IMR-90 (cell line): ENCODE measurements at regions not wholly inside any gene's neighbourhood (a gene's known extent, or its start where the extent isn't known, plus 50 kb on each side); places are given as distances from the start of the nearest gene placed in this dataset.

ENCODE experiments used
- ATAC-seq: fragments of 200-7000 bp; cut with Tn5 transposase; 2 replicates; pipeline ENCODE4 v1.9.1; 2020; ENCODE audit warnings: low read depth, mild to moderate bottlenecking, moderate library complexity
- BruUV-seq: library from RNA; stranded (reverse); fragments of 400-500 nt; replicated peaks from 2 replicates; lab custom pipeline; 2021; lab: Mats Ljungman, UMichigan
- CTCF ChIA-PET: fragments of 300-600 bp; formaldehyde crosslinking; extraction: SDS; loops from one replicate; lab custom pipeline; 2021; ENCODE audit warnings: antibody characterized with exemption; lab: Yijun Ruan, JAX
- POLR2A ChIA-PET: fragments of 300-600 bp; sonication (Branson Sonifier 250); formaldehyde crosslinking; loops from one replicate; lab custom pipeline; 2022; ENCODE audit warnings: antibody characterized with exemption; ENCODE audit not compliant: unreplicated experiment; lab: Charles Lee
- DNase-seq: peaks from one replicate; pipeline ENCODE4 v3.0.0; 2013
- H2AFZ ChIP-seq: replicated peaks from 2 replicates; pipeline ENCODE3; 2013; ENCODE audit warnings: low read length, mild to moderate bottlenecking; ENCODE audit not compliant: poor library complexity
- H2AK5ac ChIP-seq: 2 replicates; pipeline ENCODE4 v1.6.1; 2013; ENCODE audit warnings: low read depth, low read length, inconsistent platforms
- H2AK9ac ChIP-seq: replicated peaks from 2 replicates; pipeline ENCODE3; 2013; ENCODE audit warnings: mild to moderate bottlenecking, low read depth, low read length, moderate library complexity; ENCODE audit not compliant: poor library complexity
- H2BK120ac ChIP-seq: 2 replicates; pipeline ENCODE4 v1.6.1; 2013; ENCODE audit warnings: low read depth, low read length, inconsistent platforms
- H2BK15ac ChIP-seq: 3 replicates; pipeline ENCODE4 v1.6.1; 2013; ENCODE audit warnings: low read depth, low read length, inconsistent platforms
- H2BK20ac ChIP-seq: 2 replicates; pipeline ENCODE4 v1.6.1; 2013; ENCODE audit warnings: low read depth, mild to moderate bottlenecking, inconsistent platforms, low read length, moderate library complexity
- H2BK5ac ChIP-seq: 2 replicates; pipeline ENCODE4 v1.6.1; 2013; ENCODE audit warnings: mild to moderate bottlenecking, low read depth, low read length, inconsistent platforms; ENCODE audit not compliant: poor library complexity, severe bottlenecking
- H3K14ac ChIP-seq: replicated peaks from 2 replicates; pipeline ENCODE4 v1.6.1; 2013; ENCODE audit warnings: low read depth, low read length, inconsistent platforms
- H3K18ac ChIP-seq: 2 replicates; pipeline ENCODE4 v1.6.1; 2013; ENCODE audit warnings: low read depth, low read length, control low read depth
- H3K23ac ChIP-seq: 2 replicates; pipeline ENCODE4 v1.6.1; 2013; ENCODE audit warnings: low read depth, low read length, inconsistent platforms
- H3K27ac ChIP-seq: 2 replicates; pipeline ENCODE4 v1.5.1; 2013; ENCODE audit warnings: mild to moderate bottlenecking, control low read depth, low read length; ENCODE audit not compliant: insufficient read depth
- H3K27me3 ChIP-seq: 2 replicates; pipeline ENCODE4 v1.6.1; 2013; ENCODE audit warnings: low read length; ENCODE audit not compliant: control insufficient read depth, insufficient read depth
- H3K36me3 ChIP-seq: 2 replicates; pipeline ENCODE4 v1.6.1; 2013; ENCODE audit warnings: low read length, mixed read lengths; ENCODE audit not compliant: control insufficient read depth, insufficient read depth
- H3K4ac ChIP-seq: 2 replicates; pipeline ENCODE4 v1.6.1; 2013; ENCODE audit warnings: low read depth, low read length, inconsistent platforms
- H3K4me1 ChIP-seq: 2 replicates; pipeline ENCODE4 v1.6.1; 2013; ENCODE audit warnings: low read length, mixed read lengths; ENCODE audit not compliant: control insufficient read depth, insufficient read depth
- H3K4me2 ChIP-seq: 2 replicates; pipeline ENCODE4 v1.6.1; 2013; ENCODE audit warnings: low read depth, mild to moderate bottlenecking, control low read depth, low read length, moderate library complexity
- H3K4me3 ChIP-seq: 2 replicates; pipeline ENCODE4 v1.5.1; 2013; ENCODE audit warnings: low read depth, mild to moderate bottlenecking, control low read depth, low read length, moderate library complexity; ENCODE audit not compliant: insufficient read depth
- H3K56ac ChIP-seq: 2 replicates; pipeline ENCODE4 v1.6.1; 2013; ENCODE audit warnings: low read length, inconsistent platforms; ENCODE audit not compliant: insufficient read depth; ENCODE audit errors: extremely low read depth
- H3K79me1 ChIP-seq, 2 experiments: 2 replicates each; pipeline ENCODE4 v1.6.1; 2013; ENCODE audit warnings: low read length in 2 of 2, inconsistent platforms in 1 of 2, low read depth in 1 of 2
- H3K9ac ChIP-seq: 2 replicates; pipeline ENCODE4 v1.6.1; 2013; ENCODE audit warnings: low read depth, low read length, control low read depth
- H3K9me1 ChIP-seq: 2 replicates; pipeline ENCODE4 v1.6.1; 2013; ENCODE audit warnings: low read length, inconsistent platforms; ENCODE audit not compliant: insufficient read depth
- H3K9me3 ChIP-seq: 2 replicates; pipeline ENCODE4 v1.6.1; 2013; ENCODE audit warnings: low read length; ENCODE audit not compliant: control insufficient read depth, insufficient read depth
- H4K20me1 ChIP-seq: 2 replicates; pipeline ENCODE4 v1.6.1; 2013; ENCODE audit warnings: low read length, inconsistent platforms; ENCODE audit not compliant: insufficient read depth
- H4K5ac ChIP-seq: 2 replicates; pipeline ENCODE4 v1.6.1; 2013; ENCODE audit warnings: mild to moderate bottlenecking, low read depth, low read length, control low read depth
- H4K8ac ChIP-seq, 2 experiments: 2 replicates each; pipeline ENCODE4 v1.6.1; 2013; ENCODE audit warnings: low read depth in 2 of 2, low read length in 2 of 2, control low read depth in 1 of 2, inconsistent platforms in 1 of 2
- H4K91ac ChIP-seq: 2 replicates; pipeline ENCODE4 v1.6.1; 2013; ENCODE audit warnings: low read depth, low read length, inconsistent platforms; ENCODE audit not compliant: insufficient read depth
- CEBPB ChIP-seq: IDR thresholded peaks from 2 replicates; pipeline ENCODE4 v1.6.1; 2012; ENCODE audit warnings: low read depth, low read length, improper control_type of control experiment
- CHD1 ChIP-seq: IDR thresholded peaks from 2 replicates; pipeline ENCODE4 v1.6.1; 2012; ENCODE audit warnings: low read depth, low read length, improper control_type of control experiment
- MAZ ChIP-seq: IDR thresholded peaks from 2 replicates; pipeline ENCODE4 v1.6.1; 2012; ENCODE audit warnings: low read depth, mild to moderate bottlenecking, low read length, improper control_type of control experiment, moderate library complexity, borderline replicate concordance
- MXI1 ChIP-seq: IDR thresholded peaks from 2 replicates; pipeline ENCODE4 v1.6.1; 2012; ENCODE audit warnings: low read depth, mild to moderate bottlenecking, low read length, moderate library complexity, borderline replicate concordance
- RAD21 ChIP-seq: IDR thresholded peaks from 2 replicates; pipeline ENCODE4 v1.6.1; 2012; ENCODE audit warnings: low read length, improper control_type of control experiment
- RCOR1 ChIP-seq: IDR thresholded peaks from 2 replicates; pipeline ENCODE4 v1.6.1; 2012; ENCODE audit warnings: mild to moderate bottlenecking, low read length, improper control_type of control experiment; ENCODE audit not compliant: insufficient replicate concordance
- RFX5 ChIP-seq: IDR thresholded peaks from 2 replicates; pipeline ENCODE4 v1.8.0; 2012; ENCODE audit warnings: low read depth, mild to moderate bottlenecking, low read length, moderate library complexity
- SMC3 ChIP-seq: fragments of 150-350 bp; IDR thresholded peaks from 2 replicates; pipeline ENCODE4 v1.6.1; 2016; ENCODE audit warnings: low read depth, mild to moderate bottlenecking, antibody characterized with exemption, low read length, moderate library complexity
- USF2 ChIP-seq: fragments of 150-350 bp; IDR thresholded peaks from 2 replicates; pipeline ENCODE4 v1.6.1; 2017; ENCODE audit warnings: mild to moderate bottlenecking, antibody characterized with exemption, low read length, low read depth
- WGBS, 2 experiments: methylation state at CpG; one replicate each; pipeline versions ENCODE4 v1.1.5 to v1.1.7; 2013; ENCODE audit warnings: missing lambda C conversion rate in 2 of 2; ENCODE audit not compliant: insufficient read length in 1 of 2; ENCODE audit errors: extremely low coverage in 2 of 2; 5-methylcytosine and 5-hydroxymethylcytosine counted together
- dilution Hi-C: fragments of 300-500 bp; cut with HindIII; formaldehyde crosslinking; loops from one replicate; pipeline ENCODE4 v1.14.3; 2018; ENCODE audit warnings: low sequenced_read_pairs; ENCODE audit not compliant: unreplicated experiment
- in situ Hi-C: fragments of 300-500 bp; cut with MboI; formaldehyde crosslinking; loops from 3 replicates; pipeline ENCODE4 v1.14.3; 2019; ENCODE audit warnings: low sequenced_read_pairs, inconsistent platforms, mixed read lengths
- intact Hi-C: fragments of 100-400 bp; cut with micrococcal nuclease; formaldehyde crosslinking; loops from 2 replicates; pipeline ENCODE4 v1.10.0; 2022
- TF ChIP-seq, protein P1 (sequence below): conservative IDR thresholded peaks from 2 replicates; pipeline ENCODE4 v1.5.1; 2012; ENCODE audit warnings: mild to moderate bottlenecking, low read depth, low read length, improper control_type of control experiment

DNA sequence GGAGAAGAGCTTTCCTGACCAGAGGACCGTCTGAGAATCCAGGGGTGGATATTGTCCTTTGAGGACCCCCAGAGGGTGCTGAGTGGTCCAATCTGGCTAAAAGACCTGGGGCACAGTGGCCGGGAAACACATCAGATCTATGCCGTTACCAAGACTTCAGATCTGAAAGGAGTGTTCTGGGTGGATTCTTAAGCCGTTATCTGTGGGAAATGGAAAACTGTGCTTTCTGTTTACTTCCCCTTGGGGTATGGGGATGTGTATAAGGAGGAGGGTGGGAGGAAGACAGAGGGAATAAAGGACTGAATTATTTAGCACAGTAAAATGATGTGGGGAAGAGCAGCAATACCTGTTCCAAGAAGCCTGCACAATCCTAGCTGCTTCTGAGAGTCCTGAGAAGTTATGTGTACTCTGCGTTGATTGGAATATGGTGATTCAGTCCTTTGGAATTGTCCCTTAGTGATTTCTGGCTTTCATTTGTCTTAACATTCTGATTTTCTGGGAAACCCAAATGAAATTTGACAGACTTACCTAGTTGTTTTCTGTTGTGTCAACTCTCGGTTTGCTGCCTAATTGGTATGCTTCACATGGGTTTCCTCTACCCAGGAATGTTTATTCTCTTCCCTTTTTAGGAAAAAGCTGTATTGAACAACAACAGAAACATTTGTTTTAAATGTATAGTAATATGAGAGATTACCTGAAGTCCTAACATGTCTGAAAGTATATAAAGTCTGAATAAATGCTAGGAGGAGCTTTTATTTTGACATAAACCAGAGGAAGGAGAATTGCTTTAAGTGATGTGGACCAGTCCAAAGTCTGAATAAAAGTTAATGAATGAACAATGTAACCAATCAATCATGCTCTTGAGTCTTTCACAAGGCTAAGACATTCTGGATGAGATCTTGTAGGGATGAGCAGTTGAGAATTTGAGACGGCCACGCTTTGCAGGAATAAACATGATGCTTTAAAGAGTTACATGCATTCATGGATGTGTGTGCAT, 427.1 kb upstream of the C2CD4B start (continued):
- TF ChIP-seq, protein P1, sequence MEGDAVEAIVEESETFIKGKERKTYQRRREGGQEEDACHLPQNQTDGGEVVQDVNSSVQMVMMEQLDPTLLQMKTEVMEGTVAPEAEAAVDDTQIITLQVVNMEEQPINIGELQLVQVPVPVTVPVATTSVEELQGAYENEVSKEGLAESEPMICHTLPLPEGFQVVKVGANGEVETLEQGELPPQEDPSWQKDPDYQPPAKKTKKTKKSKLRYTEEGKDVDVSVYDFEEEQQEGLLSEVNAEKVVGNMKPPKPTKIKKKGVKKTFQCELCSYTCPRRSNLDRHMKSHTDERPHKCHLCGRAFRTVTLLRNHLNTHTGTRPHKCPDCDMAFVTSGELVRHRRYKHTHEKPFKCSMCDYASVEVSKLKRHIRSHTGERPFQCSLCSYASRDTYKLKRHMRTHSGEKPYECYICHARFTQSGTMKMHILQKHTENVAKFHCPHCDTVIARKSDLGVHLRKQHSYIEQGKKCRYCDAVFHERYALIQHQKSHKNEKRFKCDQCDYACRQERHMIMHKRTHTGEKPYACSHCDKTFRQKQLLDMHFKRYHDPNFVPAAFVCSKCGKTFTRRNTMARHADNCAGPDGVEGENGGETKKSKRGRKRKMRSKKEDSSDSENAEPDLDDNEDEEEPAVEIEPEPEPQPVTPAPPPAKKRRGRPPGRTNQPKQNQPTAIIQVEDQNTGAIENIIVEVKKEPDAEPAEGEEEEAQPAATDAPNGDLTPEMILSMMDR = no peak

DNA sequence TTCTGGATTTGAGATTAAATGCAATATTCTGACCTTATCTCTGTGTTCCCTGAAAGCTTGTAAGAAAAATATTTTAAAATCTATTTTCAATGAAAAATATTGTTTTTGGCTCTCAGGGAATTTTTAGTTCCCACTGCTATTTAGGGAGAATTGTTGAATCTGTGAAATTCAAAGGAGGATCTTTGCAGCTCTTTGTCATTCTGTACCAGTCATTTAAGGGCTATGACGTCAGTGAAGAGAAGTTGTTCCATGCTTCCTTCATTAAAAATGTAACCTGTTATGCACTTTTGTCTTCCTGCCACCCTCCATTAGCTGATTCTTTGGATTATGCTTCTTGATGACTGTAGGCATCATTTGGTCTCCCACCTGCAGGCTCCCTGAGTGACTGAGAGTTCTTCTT, 427.8 kb upstream of the C2CD4B start:
- no peak overlapping the region for H3K4me3 ChIP-seq
- H3K27me3 ChIP-seq = no peaks in the 10 kb centered on the region; the same call in 1 of the 2 replicates
- H3K9me3 ChIP-seq = no peaks in the 10 kb centered on the region
- ChIA-PET CTCF (interaction anchor here (0.5 kb wide), 1 partner anchor 150 kb away, joined by 4 read pairs; no protein-coding TSS in a partner anchor), POLR2A (interaction anchor here (0.6 kb wide), 1 partner anchor 736 kb away, joined by 6 read pairs; no protein-coding TSS in a partner anchor)
- no peak overlapping the region for H2BK120ac ChIP-seq
- H3K4ac ChIP-seq = peak overlapping the region; percentile 22; the same call in 1 of the 2 replicates
- H3K27ac ChIP-seq = no peak overlapping the region
- H3K14ac ChIP-seq = no peak overlapping the region
- H3K36me3 ChIP-seq = no peaks in the 10 kb centered on the region
- no peak overlapping the region for H2BK15ac ChIP-seq
- H2BK20ac ChIP-seq = no peak overlapping the region
- no peak overlapping the region for H3K23ac ChIP-seq
- no peak overlapping the region for H3K9ac ChIP-seq
- in situ Hi-C loops (no loop called here), intact Hi-C loops (no loop called here), dilution Hi-C loops (no loop called here)
- TF ChIP-seq USF2 (no peak), RCOR1 (no peak), RFX5 (no peak), MAZ (no peak), RAD21 (no peak), CEBPB (no peak), MXI1 (no peak), SMC3 (no peak), CHD1 (no peak)
- H3K4me2 ChIP-seq = no peak overlapping the region
- BruUV-seq = no TSS peak
- H3K4me1 ChIP-seq = peaks cover 9% of the 10 kb centered on the region
- no peak for DNase-seq
- no peak overlapping the region for H2AFZ ChIP-seq
- no peak overlapping the region; the same call in 1 of the 2 replicates for H2AK5ac ChIP-seq
- H3K9me1 ChIP-seq = peaks cover 8% of the 10 kb centered on the region; the same call in 1 of the 2 replicates
- no peak for ATAC-seq
- H2BK5ac ChIP-seq = no peak overlapping the region
- H2AK9ac ChIP-seq = no peak overlapping the region
- H4K91ac ChIP-seq = no peak overlapping the region
- no peak overlapping the region for H3K56ac ChIP-seq
- H3K79me1 ChIP-seq = peaks cover 0 to 8% of the 10 kb centered on the region in 2 experiments; a peak in 1 of 4 replicates
- H3K18ac ChIP-seq = no peak overlapping the region; the same call in 1 of the 2 replicates
- no peak overlapping the region for H4K5ac ChIP-seq
- WGBS, 2 experiments = no CpG with 5 or more reads among the region's 1 CpG
- no peak overlapping the region for H4K8ac ChIP-seq
- no peaks in the 10 kb centered on the region for H4K20me1 ChIP-seq
